Endothelial cell (in vitro differentiated cells): ENCODE measurements at regions not wholly inside any gene's neighbourhood (a gene's known extent, or its start where the extent isn't known, plus 50 kb on each side); places are given as distances from the start of the nearest gene placed in this dataset.
"Not testable (repeated sequence)": the region's sequence is repeated elsewhere in the genome, so short reads cannot be mapped to it uniquely, and the experiment has no call there.

ENCODE experiments used
- DNase-seq: peaks from one replicate; pipeline ENCODE4 v3.0.0; 2021; ENCODE audit warnings: low spot score
- H3K27ac Mint-ChIP-seq: one replicate; pipeline ENCODE4 v1.8.0; 2021; ENCODE audit warnings: mixed read lengths, inconsistent platforms; ENCODE audit not compliant: unreplicated experiment
- H3K27me3 Mint-ChIP-seq: one replicate; pipeline ENCODE4 v1.8.0; 2021; ENCODE audit warnings: mild to moderate bottlenecking, moderate library complexity, mixed read lengths, inconsistent platforms; ENCODE audit not compliant: unreplicated experiment
- H3K36me3 Mint-ChIP-seq: one replicate; pipeline ENCODE4 v1.8.0; 2021; ENCODE audit warnings: mild to moderate bottlenecking, low read depth, mixed read lengths, inconsistent platforms; ENCODE audit not compliant: unreplicated experiment
- H3K4me1 Mint-ChIP-seq: one replicate; pipeline ENCODE4 v1.8.0; 2021; ENCODE audit warnings: mild to moderate bottlenecking, mixed read lengths, inconsistent platforms; ENCODE audit not compliant: unreplicated experiment
- H3K4me3 Mint-ChIP-seq: one replicate; pipeline ENCODE4 v1.8.0; 2021; ENCODE audit warnings: mild to moderate bottlenecking, mixed read lengths, inconsistent platforms; ENCODE audit not compliant: unreplicated experiment
- H3K9me3 Mint-ChIP-seq: one replicate; pipeline ENCODE4 v1.8.0; 2021; ENCODE audit warnings: mixed read lengths, inconsistent platforms; ENCODE audit not compliant: unreplicated experiment
- CTCF ChIP-seq: fragments of 200-600 bp; sonication (generic); IDR thresholded peaks from one replicate; pipeline ENCODE4 v1.5.0; 2021; ENCODE audit warnings: antibody characterized with exemption; ENCODE audit not compliant: unreplicated experiment

DNA sequence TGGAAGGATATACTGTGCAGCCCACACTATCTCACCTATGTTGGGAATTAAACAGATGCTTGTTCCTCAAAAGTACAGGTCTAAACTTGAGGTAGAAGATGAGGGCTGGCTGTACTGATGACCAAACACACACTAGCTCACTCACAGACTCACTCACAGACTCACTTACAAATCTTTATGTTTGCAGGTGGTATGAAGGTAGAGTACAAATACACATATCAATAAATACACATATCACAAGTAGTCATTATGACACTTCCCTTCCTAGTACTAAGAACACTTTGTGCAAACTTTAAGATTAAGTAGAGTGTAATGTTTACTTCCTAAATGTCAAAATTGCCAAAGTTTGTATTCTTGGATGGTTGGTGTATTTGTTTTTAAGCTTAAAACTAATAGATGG lies 155.4 kb upstream of the KCNQ5 start:
- H3K4me3 Mint-ChIP-seq = no peak overlapping the region
- no peaks in the 10 kb centered on the region for H3K27me3 Mint-ChIP-seq
- H3K4me1 Mint-ChIP-seq = no peaks in the 10 kb centered on the region
- H3K9me3 Mint-ChIP-seq = no peaks in the 10 kb centered on the region
- no peak for DNase-seq
- H3K27ac Mint-ChIP-seq = no peak overlapping the region
- no peak for TF ChIP-seq CTCF
- no peaks in the 10 kb centered on the region for H3K36me3 Mint-ChIP-seq

- no peak for DNase-seq
- no peak for TF ChIP-seq CTCF
- H3K9me3 Mint-ChIP-seq = no peaks in the 10 kb centered on the region
- no peak overlapping the region for H3K4me3 Mint-ChIP-seq
- no peaks in the 10 kb centered on the region for H3K4me1 Mint-ChIP-seq
- H3K36me3 Mint-ChIP-seq = no peaks in the 10 kb centered on the region
- no peaks in the 10 kb centered on the region for H3K27me3 Mint-ChIP-seq
- no peak overlapping the region for H3K27ac Mint-ChIP-seq
These were observed 154.8 kb upstream of the KCNQ5 start for GRCh38 chr6:72466971-72467566.

- not testable (repeated sequence) for H3K9me3 Mint-ChIP-seq, H3K27me3 Mint-ChIP-seq, H3K4me3 Mint-ChIP-seq, H3K36me3 Mint-ChIP-seq, DNase-seq, H3K27ac Mint-ChIP-seq, H3K4me1 Mint-ChIP-seq
These were observed 152.4 kb upstream of the KCNQ5 start for GRCh38 chr6:72469406-72469983.

- H3K4me1 Mint-ChIP-seq = no peaks in the 10 kb centered on the region
- H3K9me3 Mint-ChIP-seq = no peaks in the 10 kb centered on the region
- H3K4me3 Mint-ChIP-seq = no peak overlapping the region
- no peak for DNase-seq
- TF ChIP-seq CTCF = no peak
- H3K27ac Mint-ChIP-seq = no peak overlapping the region
- H3K27me3 Mint-ChIP-seq = no peaks in the 10 kb centered on the region
- H3K36me3 Mint-ChIP-seq = no peaks in the 10 kb centered on the region
These were observed 145.8 kb upstream of the KCNQ5 start for GRCh38 chr6:72476051-72476450.

DNA sequence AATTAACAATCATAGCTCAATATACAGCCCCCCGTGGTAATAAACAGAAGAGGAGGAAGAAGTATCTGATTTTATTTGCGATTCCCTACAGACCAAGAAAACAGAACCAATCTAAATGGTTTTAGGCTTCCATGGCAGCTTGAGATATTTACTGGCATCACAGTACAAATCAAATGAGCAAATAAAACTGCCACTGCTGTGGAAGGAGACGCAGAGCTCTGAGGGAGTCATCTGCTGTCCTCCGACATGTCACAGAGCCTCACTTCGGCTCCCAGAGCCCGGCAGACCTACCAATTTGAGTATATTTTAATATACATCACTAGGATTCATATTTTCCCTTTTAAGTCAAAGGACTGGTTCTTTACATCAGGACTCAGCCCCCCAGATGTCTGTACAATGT lies 145.2 kb upstream of the KCNQ5 start:
- no peak for DNase-seq
- Mint-ChIP-seq H3K4me3 (no peak overlapping the region), H3K27ac (no peak overlapping the region), H3K36me3 (no peaks in the 10 kb centered on the region), H3K9me3 (no peaks in the 10 kb centered on the region), H3K4me1 (no peaks in the 10 kb centered on the region), H3K27me3 (no peaks in the 10 kb centered on the region)
- TF ChIP-seq CTCF = no peak
